ENCODE measurements at regions not wholly inside any gene's neighbourhood (a gene's known extent, or its start where the extent isn't known, plus 50 kb on each side); places are given as distances from the start of the nearest gene placed in this dataset.

- Histone ChIP-seq H4K20me1 (replicated peaks; ENCODE audit: control insufficient read depth, extremely low read depth, insufficient read depth, low read length) (no peaks in the 10 kb centered on the region), H2AFZ (ENCODE audit: low read depth, low read length) (no peak overlapping the region), H3K27me3 (ENCODE audit: control insufficient read depth in 2 of 2, insufficient read depth in 2 of 2, low read length in 2 of 2) (no peaks in the 10 kb centered on the region), H3K9me3 (replicated peaks; ENCODE audit: control insufficient read depth, insufficient read depth, low read length) (no peaks in the 10 kb centered on the region), H3K4me2 (ENCODE audit: insufficient read depth, low read length) (no peak overlapping the region), H3K9ac (replicated peaks; ENCODE audit: extremely low read depth, insufficient read depth, low read length) (no peak overlapping the region), H3K4me3 (replicated peaks in 1 of 3; ENCODE audit: insufficient read depth in 1 of 3, low read depth in 1 of 3, low read length in 3 of 3) (no peak overlapping the region), H3K27ac (ENCODE audit: insufficient read depth, low read depth, low read length) (no peak overlapping the region), H3K9me1 (replicated peaks; ENCODE audit: control insufficient read depth, extremely low read depth, insufficient read depth, low read length) (no peaks in the 10 kb centered on the region), H3K4me1 (ENCODE audit: control insufficient read depth, extremely low read depth, insufficient read depth, low read length) (no peaks in the 10 kb centered on the region), H3K79me2 (ENCODE audit: control insufficient read depth, insufficient read depth, low read length) (no peaks in the 10 kb centered on the region), H3K36me3 (ENCODE audit: control insufficient read depth in 2 of 2, extremely low read depth in 1 of 2, insufficient read depth in 2 of 2, low read length in 2 of 2) (no peaks in the 10 kb centered on the region)
- ChIA-PET POLR2A (no interaction called here), CTCF (no interaction called here)
- no peak for TF ChIP-seq GATA2 (IDR thresholded peaks at IDR 0.05; ENCODE audit: insufficient read depth, insufficient read length, low read depth, low read length)
- TF ChIP-seq CTCF (IDR thresholded peaks at IDR 0.05; ENCODE audit: extremely low read depth in 1 of 2, insufficient read depth in 1 of 2, low read depth in 1 of 2, low read length in 2 of 2), result no peak
- no peak for TF ChIP-seq POLR2A (IDR thresholded peaks at IDR 0.05; ENCODE audit: low read depth, low read length)
- TF ChIP-seq POLR2AphosphoS5 (IDR thresholded peaks at IDR 0.05; ENCODE audit: insufficient read depth, low read depth, low read length), result no peak
- TF ChIP-seq EZH2 (IDR thresholded peaks at IDR 0.05; ENCODE audit: borderline replicate concordance, low read depth, low read length, severe bottlenecking), result no peak
- TF ChIP-seq JUN (IDR thresholded peaks at IDR 0.05; ENCODE audit: borderline replicate concordance, insufficient read depth, insufficient read length, low read depth), result no peak
- TF ChIP-seq MYC (IDR thresholded peaks at IDR 0.05; ENCODE audit: low read depth, low read length), result no peak
- TF ChIP-seq MAX (IDR thresholded peaks at IDR 0.05; ENCODE audit: insufficient read depth, insufficient read length), result no peak
- TF ChIP-seq FOS (IDR thresholded peaks at IDR 0.05; ENCODE audit: borderline replicate concordance, insufficient read depth, low read length), result no peak
- dilution Hi-C loops (cut with MboI; ENCODE audit: extremely low pct_ligation_motif_present, low sequenced_read_pairs), result no loop called here
- no peak for FAIRE-seq
- BruUV-seq (replicated peaks), result no TSS peak
- intact Hi-C loops (cut with micrococcal nuclease), result no loop called here
- no peak for DNase-seq (ENCODE audit: low read depth, low spot score)
These were observed 90.0 kb upstream of the SLC14A2 start for GRCh38 chr18:45525301-45525700.

Data from endothelial cell of umbilical vein (primary cell).